ENCODE measurements at regions not wholly inside any gene's neighbourhood (a gene's known extent, or its start where the extent isn't known, plus 50 kb on each side); places are given as distances from the start of the nearest gene placed in this dataset.

- BruUV-seq (replicated peaks) = no TSS peak
- CTCF ChIA-PET = no interaction called here
Measured at GRCh38 chr11:128244871-128245270, 342.5 kb downstream of the ETS1 start.

More at GRCh38 chr11:128244871-128245270, 342.5 kb downstream of the ETS1 start:
- Histone ChIP-seq H3K9me1 (replicated peaks; ENCODE audit: control insufficient read depth, extremely low read depth, insufficient read depth, low read length) (no peaks in the 10 kb centered on the region), H3K27ac (ENCODE audit: insufficient read depth, low read depth, low read length) (no peak overlapping the region), H3K79me2 (ENCODE audit: control insufficient read depth, insufficient read depth, low read length) (no peaks in the 10 kb centered on the region), H4K20me1 (replicated peaks; ENCODE audit: control insufficient read depth, extremely low read depth, insufficient read depth, low read length) (no peaks in the 10 kb centered on the region), H3K4me1 (ENCODE audit: control insufficient read depth, extremely low read depth, insufficient read depth, low read length) (peaks cover 15% of the 10 kb centered on the region), H3K4me2 (ENCODE audit: insufficient read depth, low read length) (no peak overlapping the region), H2AFZ (ENCODE audit: low read depth, low read length) (no peak overlapping the region), H3K36me3 (ENCODE audit: control insufficient read depth in 2 of 2, extremely low read depth in 1 of 2, insufficient read depth in 2 of 2, low read length in 2 of 2) (no peaks in the 10 kb centered on the region), H3K9me3 (replicated peaks; ENCODE audit: control insufficient read depth, insufficient read depth, low read length) (no peaks in the 10 kb centered on the region), H3K4me3 (replicated peaks in 1 of 3; ENCODE audit: insufficient read depth in 1 of 3, low read depth in 1 of 3, low read length in 3 of 3) (no peak overlapping the region), H3K9ac (replicated peaks; ENCODE audit: extremely low read depth, insufficient read depth, low read length) (no peak overlapping the region), H3K27me3 (ENCODE audit: control insufficient read depth in 2 of 2, insufficient read depth in 2 of 2, low read length in 2 of 2) (no peaks in the 10 kb centered on the region)
- FAIRE-seq (no peak), DNase-seq (ENCODE audit: low read depth, low spot score) (no peak)
- POLR2A ChIA-PET = no interaction called here
- TF ChIP-seq MAX (IDR thresholded peaks at IDR 0.05; ENCODE audit: insufficient read depth, insufficient read length) (no peak), POLR2A (IDR thresholded peaks at IDR 0.05; ENCODE audit: low read depth, low read length) (no peak), POLR2AphosphoS5 (IDR thresholded peaks at IDR 0.05; ENCODE audit: insufficient read depth, low read depth, low read length) (no peak), GATA2 (IDR thresholded peaks at IDR 0.05; ENCODE audit: insufficient read depth, insufficient read length, low read depth, low read length) (no peak), CTCF (IDR thresholded peaks at IDR 0.05; ENCODE audit: extremely low read depth in 1 of 2, insufficient read depth in 1 of 2, low read depth in 1 of 2, low read length in 2 of 2) (no peak)
- intact Hi-C loops (cut with micrococcal nuclease) (no loop called here), dilution Hi-C loops (cut with MboI; ENCODE audit: extremely low pct_ligation_motif_present, low sequenced_read_pairs) (no loop called here)

All from endothelial cell of umbilical vein (primary cell).